Mesenchymal stem cell (in vitro differentiated cells and primary cell): ENCODE measurements at regions not wholly inside any gene's neighbourhood (a gene's known extent, or its start where the extent isn't known, plus 50 kb on each side); places are given as distances from the start of the nearest gene placed in this dataset.

Experiments used
- DNase-seq: peaks from one replicate; pipeline ENCODE4 v3.0.0-alpha.2; 2013
- H2AFZ ChIP-seq: one replicate; pipeline ENCODE4 v1.6.1; 2013; ENCODE audit warnings: low read depth, mild to moderate bottlenecking, control low read depth, inconsistent platforms, low read length, moderate library complexity
- H2AK5ac ChIP-seq: 2 replicates; pipeline ENCODE4 v1.6.1; 2013; ENCODE audit warnings: low read length, moderate library complexity, mild to moderate bottlenecking, inconsistent platforms; ENCODE audit not compliant: severe bottlenecking
- H2BK120ac ChIP-seq: one replicate; pipeline ENCODE4 v1.6.1; 2013; ENCODE audit warnings: low read depth, mild to moderate bottlenecking, inconsistent platforms, low read length, moderate library complexity
- H2BK12ac ChIP-seq, 2 experiments: one replicate each; pipeline ENCODE4 v1.6.1; 2013; ENCODE audit warnings: inconsistent platforms in 2 of 2, low read length in 2 of 2, mild to moderate bottlenecking in 2 of 2, moderate library complexity in 2 of 2, control low read depth in 1 of 2
- H2BK15ac ChIP-seq: one replicate; pipeline ENCODE4 v1.6.1; 2013; ENCODE audit warnings: mild to moderate bottlenecking, low read depth, inconsistent platforms; ENCODE audit not compliant: poor library complexity, severe bottlenecking
- H2BK5ac ChIP-seq: 2 replicates; pipeline ENCODE4 v1.6.1; 2013; ENCODE audit warnings: low read depth, mild to moderate bottlenecking, low read length, control low read depth, inconsistent platforms; ENCODE audit not compliant: poor library complexity, severe bottlenecking
- H3K14ac ChIP-seq, 2 experiments: one replicate each; pipeline ENCODE4 v1.6.1; 2013; ENCODE audit warnings: inconsistent platforms in 2 of 2, low read length in 2 of 2, control low read depth in 1 of 2, mild to moderate bottlenecking in 1 of 2, moderate library complexity in 1 of 2
- H3K18ac ChIP-seq, 2 experiments: one replicate each; pipeline ENCODE4 v1.6.1; 2013; ENCODE audit warnings: inconsistent platforms in 2 of 2, low read length in 2 of 2, control low read depth in 1 of 2, low read depth in 1 of 2, mild to moderate bottlenecking in 1 of 2
- H3K23ac ChIP-seq, 2 experiments: one replicate each; pipeline ENCODE4 v1.6.1; 2013; ENCODE audit warnings: inconsistent platforms in 2 of 2, low read length in 2 of 2, mild to moderate bottlenecking in 2 of 2, moderate library complexity in 2 of 2, control low read depth in 1 of 2
- H3K27ac ChIP-seq: 2 replicates; pipeline ENCODE4 v1.5.1; 2013; ENCODE audit warnings: mild to moderate bottlenecking, moderate library complexity, low read length, control low read depth, inconsistent platforms; ENCODE audit not compliant: poor library complexity, severe bottlenecking
- H3K27me3 ChIP-seq, 2 experiments: 2 replicates each; pipeline versions ENCODE4 v1.6.1 to v1.7.0; 2013; ENCODE audit warnings: low read length in 2 of 2, mild to moderate bottlenecking in 2 of 2, moderate library complexity in 2 of 2, control low read depth in 1 of 2, inconsistent platforms in 1 of 2; ENCODE audit not compliant: control insufficient read depth in 1 of 2, insufficient read depth in 1 of 2
- H3K36me3 ChIP-seq, 2 experiments: 2 replicates each; pipeline versions ENCODE4 v1.6.1 to v1.7.0; 2013; ENCODE audit warnings: low read length in 2 of 2, control low read depth in 1 of 2, inconsistent platforms in 1 of 2, low read depth in 1 of 2, mild to moderate bottlenecking in 1 of 2; ENCODE audit not compliant: insufficient read depth in 2 of 2, control insufficient read depth in 1 of 2
- H3K4ac ChIP-seq, 2 experiments: one replicate each; pipeline ENCODE4 v1.6.1; 2013; ENCODE audit warnings: inconsistent platforms in 2 of 2, low read length in 2 of 2, mild to moderate bottlenecking in 2 of 2, moderate library complexity in 2 of 2, control low read depth in 1 of 2, low read depth in 1 of 2
- H3K4me1 ChIP-seq: 2 replicates; pipeline ENCODE4 v1.6.1; 2013; ENCODE audit warnings: low read depth, low read length, control low read depth; ENCODE audit not compliant: control insufficient read depth, insufficient read depth
- H3K4me2 ChIP-seq: 2 replicates; pipeline ENCODE4 v1.6.1; 2013; ENCODE audit warnings: low read length, mild to moderate bottlenecking, inconsistent platforms; ENCODE audit not compliant: poor library complexity, severe bottlenecking
- H3K4me3 ChIP-seq, 2 experiments: 2 replicates each; pipeline versions ENCODE4 v1.5.1 to v1.7.0; 2013; ENCODE audit warnings: low read length in 2 of 2, mild to moderate bottlenecking in 2 of 2, control low read depth in 1 of 2, low read depth in 1 of 2; ENCODE audit not compliant: insufficient read depth in 1 of 2
- H3K79me1 ChIP-seq: replicated peaks from 2 replicates; pipeline ENCODE4 v1.6.1; 2013; ENCODE audit warnings: mild to moderate bottlenecking, control low read depth, low read length, inconsistent platforms; ENCODE audit not compliant: poor library complexity, severe bottlenecking
- H3K9ac ChIP-seq: 2 replicates; pipeline ENCODE4 v1.7.0; 2013; ENCODE audit warnings: mild to moderate bottlenecking, low read length, moderate library complexity
- H3K9me3 ChIP-seq: 2 replicates; pipeline ENCODE4 v1.7.0; 2013; ENCODE audit warnings: mild to moderate bottlenecking, low read length; ENCODE audit not compliant: control insufficient read depth
- H4K8ac ChIP-seq: one replicate; pipeline ENCODE4 v1.6.1; 2013; ENCODE audit warnings: inconsistent platforms, mild to moderate bottlenecking, low read length, moderate library complexity
- H4K91ac ChIP-seq: one replicate; pipeline ENCODE4 v1.6.1; 2013; ENCODE audit warnings: mild to moderate bottlenecking, low read length, inconsistent platforms
- WGBS: methylation state at CpG from one replicate; pipeline ENCODE4 v1.1.7; 2013; ENCODE audit warnings: mixed read lengths; 5-methylcytosine and 5-hydroxymethylcytosine counted together

- H4K91ac ChIP-seq: no peak overlapping the region
- no peak overlapping the region for H3K4ac ChIP-seq
- no peak overlapping the region for H3K23ac ChIP-seq
- no peak for DNase-seq
- H3K4me1 ChIP-seq: no peaks in the 10 kb centered on the region
- WGBS: 85% methylated on average over 3 of the region's 4 CpGs
- no peak overlapping the region for H3K9ac ChIP-seq
- H2BK15ac ChIP-seq: no peak overlapping the region
- no peak overlapping the region for H2AK5ac ChIP-seq
- H3K9me3 ChIP-seq: no peaks in the 10 kb centered on the region
- no peak overlapping the region for H3K4me2 ChIP-seq
- no peaks in the 10 kb centered on the region for H3K27me3 ChIP-seq
- H3K4me3 ChIP-seq: no peak overlapping the region
- no peaks in the 10 kb centered on the region for H3K36me3 ChIP-seq
- H3K18ac ChIP-seq: no peak overlapping the region
- no peak overlapping the region for H2BK120ac ChIP-seq
- no peak overlapping the region for H2BK12ac ChIP-seq
- no peak overlapping the region for H4K8ac ChIP-seq
- H2BK5ac ChIP-seq: no peak overlapping the region
- H3K79me1 ChIP-seq: no peaks in the 10 kb centered on the region
- no peak overlapping the region for H3K14ac ChIP-seq
- no peak overlapping the region for H2AFZ ChIP-seq
- H3K27ac ChIP-seq: no peak overlapping the region
Measured at GRCh38 chr2:60355849-60356261, 197.6 kb downstream of the BCL11A start.

GRCh38 chr2:60354713-60355112 lies 198.7 kb downstream of the BCL11A start:
- Histone ChIP-seq H3K14ac (no peak overlapping the region), H4K8ac (no peak overlapping the region), H2BK5ac (no peak overlapping the region), H3K4ac (no peak overlapping the region), H3K9me3 (no peaks in the 10 kb centered on the region), H3K27me3 (no peaks in the 10 kb centered on the region), H3K18ac (no peak overlapping the region), H2BK12ac (no peak overlapping the region), H3K23ac (no peak overlapping the region), H3K79me1 (no peaks in the 10 kb centered on the region), H3K9ac (no peak overlapping the region), H2AFZ (no peak overlapping the region), H3K4me1 (no peaks in the 10 kb centered on the region), H3K36me3 (no peaks in the 10 kb centered on the region), H3K27ac (no peak overlapping the region), H3K4me2 (no peak overlapping the region), H2BK120ac (no peak overlapping the region), H2AK5ac (no peak overlapping the region), H3K4me3 (no peak overlapping the region), H2BK15ac (no peak overlapping the region), H4K91ac (no peak overlapping the region)
- no peak for DNase-seq
- WGBS: 0% methylated on average over 1 of the region's 1 CpG

GRCh38 chr2:60353863-60354262 lies 199.6 kb downstream of the BCL11A start:
- no peak overlapping the region for H4K8ac ChIP-seq
- no peak overlapping the region for H2AFZ ChIP-seq
- 72% methylated on average over 2 of the region's 2 CpGs for WGBS
- H2BK5ac ChIP-seq: no peak overlapping the region
- H3K18ac ChIP-seq: no peak overlapping the region
- H4K91ac ChIP-seq: no peak overlapping the region
- no peak overlapping the region for H2AK5ac ChIP-seq
- H3K4me1 ChIP-seq: no peaks in the 10 kb centered on the region
- no peaks in the 10 kb centered on the region for H3K79me1 ChIP-seq
- H2BK12ac ChIP-seq: no peak overlapping the region
- H3K4ac ChIP-seq: no peak overlapping the region
- H3K4me3 ChIP-seq: no peak overlapping the region
- H3K36me3 ChIP-seq: no peaks in the 10 kb centered on the region
- H3K9me3 ChIP-seq: no peaks in the 10 kb centered on the region
- no peaks in the 10 kb centered on the region for H3K27me3 ChIP-seq
- no peak for DNase-seq
- H3K23ac ChIP-seq: no peak overlapping the region
- H3K4me2 ChIP-seq: no peak overlapping the region
- H3K14ac ChIP-seq: no peak overlapping the region
- H3K27ac ChIP-seq: no peak overlapping the region
- H2BK120ac ChIP-seq: no peak overlapping the region
- no peak overlapping the region for H3K9ac ChIP-seq
- no peak overlapping the region for H2BK15ac ChIP-seq

- Histone ChIP-seq H3K9ac (no peak overlapping the region), H2AK5ac (no peak overlapping the region), H4K8ac (no peak overlapping the region), H2AFZ (no peak overlapping the region), H3K27ac (no peak overlapping the region), H3K14ac (no peak overlapping the region), H2BK12ac (no peak overlapping the region), H3K79me1 (no peaks in the 10 kb centered on the region), H2BK15ac (no peak overlapping the region), H2BK5ac (no peak overlapping the region), H3K4me2 (no peak overlapping the region), H3K4ac (no peak overlapping the region), H3K23ac (no peak overlapping the region), H3K4me3 (no peak overlapping the region), H3K27me3 (no peaks in the 10 kb centered on the region), H4K91ac (no peak overlapping the region), H3K4me1 (no peaks in the 10 kb centered on the region), H3K18ac (no peak overlapping the region), H3K9me3 (no peaks in the 10 kb centered on the region), H3K36me3 (no peaks in the 10 kb centered on the region), H2BK120ac (no peak overlapping the region)
- DNase-seq: no peak
- 61% methylated on average over 10 of the region's 10 CpGs for WGBS
Measured at GRCh38 chr2:60353406-60353800, 200.1 kb downstream of the BCL11A start.
